ENCODE measurements at regions not wholly inside any gene's neighbourhood (a gene's known extent, or its start where the extent isn't known, plus 50 kb on each side); places are given as distances from the start of the nearest gene placed in this dataset.
A peak's percentile ranks its signal among the peaks of the same experiment; 100 is the strongest.
"Not testable (repeated sequence)": the region's sequence is repeated elsewhere in the genome, so short reads cannot be mapped to it uniquely, and the experiment has no call there.

DNA sequence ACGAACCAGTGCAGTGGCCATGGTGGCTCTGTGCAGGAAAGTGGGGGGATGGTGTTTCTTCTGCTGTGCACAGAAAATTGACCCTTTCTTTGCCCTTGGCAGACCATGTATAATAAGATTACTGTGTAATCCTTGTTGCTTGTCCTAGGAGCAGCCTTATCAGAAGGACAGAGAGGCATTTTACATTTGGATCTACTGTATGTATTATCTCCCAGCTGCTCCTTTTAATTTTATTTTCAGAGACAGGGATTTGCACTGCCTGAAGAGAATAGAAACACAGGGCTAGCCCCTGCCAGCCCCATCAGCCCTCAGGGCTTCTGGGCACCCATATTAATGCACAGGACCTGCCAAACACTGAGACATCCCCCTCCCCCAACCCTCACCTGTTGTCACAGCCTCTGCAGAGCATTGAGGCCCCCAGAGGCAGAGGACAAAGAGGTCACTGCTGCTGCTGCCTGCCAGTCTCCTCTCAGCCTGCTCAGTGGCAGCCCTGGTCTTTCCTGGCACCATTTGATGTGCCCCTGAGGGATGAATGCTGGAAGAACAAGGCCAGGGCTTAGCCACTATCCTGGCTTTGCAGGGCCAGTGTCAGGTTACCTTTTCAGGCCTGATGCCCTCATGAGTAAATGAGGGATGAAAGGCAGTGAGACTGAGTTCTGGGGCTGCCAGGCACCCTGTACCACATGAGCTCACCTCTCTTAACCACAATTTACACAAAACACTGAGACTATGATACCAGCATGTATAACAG lies 533.4 kb downstream of the NTRK3 start:
- no peak for DNase-seq

GRCh38 chr15:87720235-87720634 lies 536.3 kb downstream of the NTRK3 start:
- no peak for DNase-seq

DNA sequence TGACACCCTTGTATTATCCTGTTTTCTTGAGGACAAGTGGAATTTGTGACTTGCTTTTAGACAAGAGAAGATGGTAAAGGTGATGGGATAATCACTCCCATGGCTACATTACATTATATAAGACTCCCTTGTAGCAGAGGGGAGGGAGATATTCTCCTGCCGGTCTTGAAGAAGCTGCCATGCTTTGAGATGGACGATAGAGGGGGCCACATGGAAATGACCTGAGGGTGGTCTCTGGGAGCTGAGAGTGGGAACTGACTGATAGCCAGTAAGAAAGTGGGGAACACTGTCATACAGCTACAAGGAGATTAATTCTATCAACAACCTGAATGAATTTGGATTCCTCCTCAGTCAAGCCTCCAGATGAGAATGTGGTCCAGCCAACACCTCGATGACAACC lies 540.1 kb downstream of the NTRK3 start:
- no peak for DNase-seq

DNA sequence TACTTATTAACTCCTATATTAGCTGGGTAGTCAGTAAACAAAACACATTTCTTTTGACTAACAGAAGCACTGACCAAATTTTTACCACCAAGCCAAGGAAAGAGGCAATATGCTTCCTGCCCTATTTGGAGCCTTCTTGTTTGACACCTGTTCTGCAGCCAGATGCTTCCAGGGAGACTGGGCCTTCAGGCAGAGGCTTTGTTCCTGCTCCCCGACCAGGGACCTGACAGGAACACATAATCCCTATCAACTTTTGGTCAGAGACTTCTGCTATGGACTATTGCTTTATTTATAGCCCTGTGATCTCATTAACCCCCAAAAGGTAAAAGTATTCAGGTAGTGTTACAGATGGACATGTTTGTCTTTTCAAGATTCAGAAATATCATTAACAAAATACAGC lies 541.3 kb downstream of the NTRK3 start:
- no peak for DNase-seq

DNA sequence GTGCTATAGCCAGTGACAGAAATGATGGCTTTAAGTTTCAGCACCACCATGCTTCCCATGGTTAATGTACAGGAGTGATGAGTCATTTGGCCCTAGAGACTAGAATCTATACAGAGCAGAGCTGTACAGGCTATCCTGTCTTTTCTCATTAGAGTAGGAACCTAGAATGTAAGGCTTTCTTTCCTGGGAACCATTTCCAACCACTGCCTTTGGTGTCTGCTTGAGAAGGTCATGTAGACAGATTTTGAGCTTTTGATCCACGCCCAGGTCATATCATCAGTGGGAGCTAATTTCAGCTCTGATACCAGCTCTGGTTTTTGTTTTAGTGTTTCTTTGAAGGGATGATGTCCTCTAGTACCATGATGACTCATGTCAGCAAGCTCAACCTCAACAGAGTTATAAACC lies 543.1 kb downstream of the NTRK3 start:
- no peak for DNase-seq

GRCh38 chr15:87712211-87712610 lies 544.3 kb downstream of the NTRK3 start:
- no peak for DNase-seq

- no peak for DNase-seq
Observed at GRCh38 chr15:87711026-87711425, 545.5 kb downstream of the NTRK3 start.

DNA sequence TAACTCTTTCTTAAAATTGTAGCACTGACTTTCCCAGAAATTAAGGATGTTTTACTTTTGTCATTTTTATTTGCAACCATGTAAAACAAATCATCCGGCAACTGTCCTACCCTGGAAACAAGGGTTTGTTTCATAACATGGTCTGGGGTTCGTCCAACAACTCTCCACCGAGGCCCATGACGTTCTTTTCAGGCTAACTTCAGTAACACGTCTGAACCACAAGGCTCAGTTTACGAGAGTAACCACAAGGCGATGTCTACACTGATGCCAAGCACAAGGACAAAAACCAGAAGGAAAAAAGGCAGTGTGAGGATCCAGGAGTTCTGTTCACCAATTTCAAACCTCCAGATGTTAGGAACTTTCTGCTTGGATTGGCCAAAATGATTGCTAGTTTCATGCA lies 546.1 kb downstream of the NTRK3 start:
- no peak for DNase-seq

DNA sequence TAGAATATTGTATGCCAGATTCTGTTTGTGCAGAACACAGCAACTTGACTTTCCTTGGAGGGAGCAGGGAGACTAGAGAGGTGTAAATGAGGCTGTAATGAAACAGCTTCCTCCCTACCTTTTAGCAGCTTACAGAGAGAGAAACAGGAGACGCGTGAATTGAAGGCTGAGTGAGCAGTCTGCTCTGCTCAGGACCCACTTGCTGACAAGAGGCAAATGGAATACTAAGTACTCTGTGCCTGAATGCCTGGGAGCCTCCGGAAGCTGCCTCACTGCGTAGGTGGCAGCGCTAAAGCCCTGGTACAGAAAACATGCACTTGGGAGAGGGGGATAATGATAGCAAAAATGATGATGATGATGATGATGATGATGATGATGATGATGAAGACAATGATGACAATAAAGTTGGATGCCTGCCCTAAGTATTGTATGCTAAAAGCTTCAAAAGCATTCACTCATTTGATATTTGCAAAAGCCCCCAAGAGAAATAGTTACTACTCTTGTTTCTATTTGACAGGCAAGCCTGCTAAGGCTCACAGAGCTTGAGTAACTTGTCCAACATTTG lies 548.9 kb downstream of the NTRK3 start:
- no peak for DNase-seq

DNA sequence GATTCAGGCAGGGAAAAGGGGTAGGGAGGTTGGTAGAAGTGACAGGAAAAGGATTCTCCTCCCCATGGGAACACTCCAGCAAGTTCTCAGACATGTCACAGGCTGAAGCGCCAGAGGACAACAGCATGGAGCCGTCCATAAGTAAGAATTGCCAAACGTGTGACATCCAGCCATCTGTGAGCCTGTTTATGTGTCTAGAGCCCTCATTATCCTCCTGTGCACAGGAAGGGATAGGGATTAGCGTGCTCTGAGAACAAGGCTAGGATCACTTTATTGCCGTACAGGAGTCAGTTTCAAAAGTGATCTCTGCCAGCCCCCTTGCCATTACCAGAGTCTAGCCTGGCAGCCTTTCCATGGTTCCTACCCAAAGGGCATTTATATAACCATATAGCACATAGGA lies 549.5 kb downstream of the NTRK3 start:
- no peak for DNase-seq

DNA sequence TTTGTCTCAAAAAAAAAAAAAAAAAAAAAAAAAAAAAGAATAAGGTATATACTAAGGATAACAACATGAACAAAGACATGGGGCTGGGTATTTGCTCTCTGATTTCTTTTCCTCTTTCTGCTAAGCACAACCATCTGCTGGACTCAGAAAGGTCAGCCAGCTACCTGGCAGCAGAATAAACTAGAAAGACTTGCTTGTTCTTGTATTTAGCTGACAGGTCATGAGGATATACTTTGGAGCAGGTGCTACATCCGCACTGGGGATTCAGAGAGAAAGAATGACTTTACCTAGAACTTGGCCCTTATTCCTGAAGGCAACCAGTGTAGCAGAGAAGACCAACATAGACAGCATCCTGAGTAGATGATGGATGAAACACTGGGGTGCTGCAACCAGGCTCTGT lies 550.5 kb downstream of the NTRK3 start:
- DNase-seq: no peak

- no peak for DNase-seq
Observed at GRCh38 chr15:87704276-87704675, 552.3 kb downstream of the NTRK3 start.

DNA sequence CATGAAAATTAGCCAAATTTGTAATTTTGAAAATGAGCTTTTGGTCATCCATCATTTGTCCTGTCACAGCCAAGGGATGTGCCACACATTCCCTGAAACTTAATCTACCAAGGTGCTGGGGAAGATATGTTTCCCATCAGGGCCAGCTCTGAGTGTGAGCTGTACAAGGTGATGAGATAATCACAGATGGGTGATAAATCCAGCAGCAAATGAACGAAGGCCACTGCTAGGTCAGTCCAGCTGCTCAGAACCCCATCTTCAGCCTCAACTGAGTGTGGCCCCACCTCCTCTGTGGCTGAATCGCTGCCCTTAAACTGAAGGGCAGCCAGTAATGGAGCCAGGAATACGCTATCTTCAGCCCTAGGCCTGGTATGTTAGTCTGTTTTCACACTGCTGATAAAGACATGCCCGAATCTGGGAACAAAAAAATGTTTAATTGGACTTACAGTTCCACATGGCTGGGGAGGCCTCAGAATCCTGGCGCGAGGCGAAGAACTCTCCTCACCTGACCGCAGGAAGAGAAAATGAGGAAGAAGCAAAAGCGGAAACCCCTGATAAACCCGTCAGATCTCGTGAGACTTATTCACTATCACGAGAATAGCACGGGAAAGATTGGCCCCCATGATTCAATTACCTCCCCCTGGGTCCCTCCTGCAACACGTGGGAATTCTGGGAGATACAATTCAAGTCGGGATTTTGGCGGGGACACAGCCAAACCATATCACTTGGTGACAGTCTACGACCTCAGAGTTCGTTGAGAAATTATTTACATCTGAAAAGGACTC lies 553.0 kb downstream of the NTRK3 start:
- DNase-seq: no peak

DNA sequence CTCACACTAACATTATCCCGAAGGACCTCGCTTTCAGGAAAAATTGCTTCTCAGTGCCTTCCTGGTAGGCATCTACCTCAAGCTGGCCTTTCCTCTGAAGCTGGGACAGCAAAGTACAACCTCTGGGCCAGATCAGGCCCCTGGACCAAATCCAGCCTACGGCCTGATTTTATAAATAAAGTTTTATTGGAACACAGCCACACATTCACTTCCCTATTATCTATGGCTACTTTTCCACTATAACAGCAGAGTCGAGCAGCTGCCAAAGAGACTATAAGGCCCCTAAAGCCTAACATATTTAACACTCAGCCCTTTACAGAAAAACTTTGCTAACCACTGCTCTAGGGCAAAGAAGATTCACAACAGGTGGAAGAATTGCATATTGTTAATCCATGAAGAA lies 554.3 kb downstream of the NTRK3 start:
- no peak for DNase-seq

- DNase-seq: not testable (repeated sequence)
Observed at GRCh38 chr15:87698467-87698866, 558.1 kb downstream of the NTRK3 start.

DNA sequence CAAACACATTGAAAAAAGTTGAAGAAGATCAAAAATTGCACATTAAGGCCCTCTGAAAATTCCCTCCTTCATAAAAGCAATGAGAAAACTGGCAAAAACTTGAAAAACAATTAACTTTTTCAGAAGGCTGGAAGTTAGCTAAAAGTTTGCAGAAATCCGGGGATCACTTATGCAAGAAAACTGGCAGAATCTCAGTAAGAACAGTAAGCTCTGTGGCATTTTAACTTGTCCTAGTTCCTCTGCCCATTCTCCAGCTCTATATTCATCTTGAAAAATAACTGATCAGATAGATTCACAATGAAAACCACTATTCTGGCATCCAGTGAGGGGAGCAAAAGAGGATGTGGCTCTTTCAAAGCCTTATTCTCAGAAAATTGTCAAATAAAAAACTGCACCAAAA lies 566.8 kb downstream of the NTRK3 start:
- DNase-seq: no peak

- no peak for DNase-seq
Observed at GRCh38 chr15:87687523-87687870, 569.0 kb downstream of the NTRK3 start.

DNA sequence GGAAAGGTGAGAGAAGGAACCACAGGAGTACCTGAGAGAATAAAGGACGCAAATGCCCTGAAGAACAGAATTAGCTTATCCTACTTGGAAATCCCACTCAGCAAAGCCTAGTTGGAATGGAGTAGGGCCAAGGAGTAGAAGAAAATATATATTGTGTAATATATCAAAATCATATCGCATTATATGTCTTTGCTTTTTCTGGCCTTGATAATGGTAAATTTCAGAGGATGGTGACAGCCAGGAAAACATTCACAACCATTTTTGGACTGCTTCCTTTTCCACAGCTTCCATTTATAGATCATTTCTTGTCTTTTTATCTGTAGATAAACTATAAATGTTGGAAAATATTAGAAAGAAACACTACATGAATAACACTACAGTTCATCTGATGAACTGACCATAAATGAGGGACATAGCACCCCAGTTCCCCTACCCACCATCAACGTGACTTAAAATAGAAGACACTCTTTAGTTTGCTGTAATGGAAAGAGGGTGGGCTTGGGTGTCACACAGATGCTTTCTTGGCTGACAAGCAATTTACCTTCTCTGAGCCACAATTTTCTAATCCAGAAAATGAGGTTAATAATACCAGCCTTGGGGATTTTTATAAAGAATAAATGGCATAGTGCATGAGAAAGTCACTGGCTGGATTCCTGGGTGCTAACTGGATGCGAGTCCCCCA lies 569.6 kb downstream of the NTRK3 start:
- DNase-seq: no peak

DNA sequence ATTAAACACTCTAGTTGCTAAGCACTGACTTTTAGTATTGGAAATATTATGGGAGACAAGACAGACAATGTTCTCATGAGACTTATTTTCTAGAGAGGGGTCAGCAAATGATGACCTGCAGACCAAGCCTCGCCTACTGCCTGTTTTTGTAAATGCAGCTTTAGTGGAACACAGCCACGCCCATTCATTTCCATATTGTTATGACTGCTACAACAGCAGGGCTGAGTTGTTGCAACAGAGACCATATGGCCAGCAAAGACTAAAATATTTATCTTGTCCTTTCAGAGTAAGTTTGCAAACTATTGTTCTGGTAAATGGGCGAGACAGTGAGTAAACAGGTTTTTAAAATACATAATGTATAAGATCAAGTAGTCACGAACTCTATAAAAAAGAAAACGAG lies 570.2 kb downstream of the NTRK3 start:
- no peak for DNase-seq

- DNase-seq: no peak
Observed at GRCh38 chr15:87682527-87682926, 574.0 kb downstream of the NTRK3 start.

- peak in 1 of 2 donors; percentile 14 for DNase-seq
Observed at GRCh38 chr15:87681104-87681503, 575.4 kb downstream of the NTRK3 start.

- DNase-seq: no peak
Observed at GRCh38 chr15:87680208-87680607, 576.3 kb downstream of the NTRK3 start.

DNA sequence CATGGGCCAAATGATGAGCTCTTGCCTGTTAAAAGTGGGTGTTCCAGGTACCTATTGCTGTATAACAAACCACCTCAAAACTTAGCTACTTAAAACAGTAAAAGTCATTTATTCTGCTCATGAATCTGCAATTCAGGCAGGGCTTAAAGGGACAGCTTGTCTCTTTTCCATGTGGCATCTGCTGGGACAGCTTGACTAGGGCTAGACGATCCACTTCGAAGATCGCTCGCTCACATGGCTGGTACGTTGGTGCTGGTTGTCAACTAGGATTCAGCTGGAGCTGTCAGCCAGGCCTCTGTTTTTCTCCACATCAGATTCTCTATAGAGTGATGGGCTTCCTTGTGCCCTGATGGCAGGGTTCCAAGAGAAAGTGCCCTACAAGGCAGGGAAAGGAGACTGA lies 581.3 kb downstream of the NTRK3 start:
- no peak for DNase-seq
